Esophagus squamous epithelium (tissue), 4 donors: ENCODE measurements at regions not wholly inside any gene's neighbourhood (a gene's known extent, or its start where the extent isn't known, plus 50 kb on each side); places are given as distances from the start of the nearest gene placed in this dataset.

Experiments used
- POLR2A ChIP-seq, 4 donors: fragments of 450-650 bp; IDR thresholded peaks; one replicate each; pipeline ENCODE4 v1.6.1; 2017; ENCODE audit warnings: antibody characterized with exemption in 4 of 4, mild to moderate bottlenecking in 4 of 4, moderate library complexity in 3 of 4
- TF ChIP-seq, protein P1 (sequence below), 6 experiments: fragments of 450-650 bp in 4 of 6; fragments of 200-600 bp in 2 of 6; sonication (generic) in 2 of 6; IDR thresholded peaks; one replicate each; pipeline ENCODE4 v1.5.1; 2016 to 2019; ENCODE audit warnings: antibody characterized with exemption in 6 of 6, mild to moderate bottlenecking in 4 of 6, moderate library complexity in 4 of 6

DNA sequence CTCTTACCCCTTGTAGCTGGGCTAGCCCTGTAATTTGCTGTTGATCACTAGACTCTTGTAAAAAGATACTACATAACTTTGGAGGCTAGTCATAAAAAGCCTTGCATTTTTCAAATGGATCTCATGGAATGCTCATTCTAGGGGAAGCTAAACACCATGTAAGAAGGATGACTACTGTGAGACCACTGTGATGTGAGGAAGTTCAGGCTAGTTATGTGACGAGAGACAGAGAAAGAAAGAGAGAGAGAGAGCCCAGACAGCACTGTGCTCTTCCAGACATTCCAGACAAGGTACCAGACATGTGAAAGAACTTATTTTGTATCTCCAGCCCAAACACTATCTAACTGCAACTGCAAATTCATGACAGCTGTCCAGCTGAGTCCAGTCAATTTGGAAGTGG is 404.6 kb upstream of the PITX2 start:
- TF ChIP-seq, protein P1, sequence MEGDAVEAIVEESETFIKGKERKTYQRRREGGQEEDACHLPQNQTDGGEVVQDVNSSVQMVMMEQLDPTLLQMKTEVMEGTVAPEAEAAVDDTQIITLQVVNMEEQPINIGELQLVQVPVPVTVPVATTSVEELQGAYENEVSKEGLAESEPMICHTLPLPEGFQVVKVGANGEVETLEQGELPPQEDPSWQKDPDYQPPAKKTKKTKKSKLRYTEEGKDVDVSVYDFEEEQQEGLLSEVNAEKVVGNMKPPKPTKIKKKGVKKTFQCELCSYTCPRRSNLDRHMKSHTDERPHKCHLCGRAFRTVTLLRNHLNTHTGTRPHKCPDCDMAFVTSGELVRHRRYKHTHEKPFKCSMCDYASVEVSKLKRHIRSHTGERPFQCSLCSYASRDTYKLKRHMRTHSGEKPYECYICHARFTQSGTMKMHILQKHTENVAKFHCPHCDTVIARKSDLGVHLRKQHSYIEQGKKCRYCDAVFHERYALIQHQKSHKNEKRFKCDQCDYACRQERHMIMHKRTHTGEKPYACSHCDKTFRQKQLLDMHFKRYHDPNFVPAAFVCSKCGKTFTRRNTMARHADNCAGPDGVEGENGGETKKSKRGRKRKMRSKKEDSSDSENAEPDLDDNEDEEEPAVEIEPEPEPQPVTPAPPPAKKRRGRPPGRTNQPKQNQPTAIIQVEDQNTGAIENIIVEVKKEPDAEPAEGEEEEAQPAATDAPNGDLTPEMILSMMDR (IDR thresholded peaks at IDR 0.05) = no peak
- TF ChIP-seq POLR2A (IDR thresholded peaks at IDR 0.05) = no peak
